GM12892 (cell line): ENCODE measurements at regions not wholly inside any gene's neighbourhood (a gene's known extent, or its start where the extent isn't known, plus 50 kb on each side); places are given as distances from the start of the nearest gene placed in this dataset.

ENCODE experiments used
- POLR2A ChIP-seq: IDR thresholded peaks from 2 replicates; pipeline ENCODE4 v1.6.1; 2011; ENCODE audit warnings: low read depth, low read length, control low read depth
- POLR2AphosphoS5 ChIP-seq: IDR thresholded peaks from 2 replicates; pipeline ENCODE4 v1.6.1; 2011; ENCODE audit warnings: low read depth, low read length, control low read depth
- TAF1 ChIP-seq: IDR thresholded peaks from 2 replicates; pipeline ENCODE4 v1.6.1; 2011; ENCODE audit warnings: low read depth, mild to moderate bottlenecking, control low read depth, low read length, borderline replicate concordance

GRCh38 chr6:782141-782540, 89.2 kb upstream of the EXOC2 start:
- no peak for TF ChIP-seq TAF1
- no peak for TF ChIP-seq POLR2A
- no peak for TF ChIP-seq POLR2AphosphoS5
